B cell (primary cell): ENCODE measurements at regions not wholly inside any gene's neighbourhood (a gene's known extent, or its start where the extent isn't known, plus 50 kb on each side); places are given as distances from the start of the nearest gene placed in this dataset.

ENCODE experiments used
- ATAC-seq: fragments of 200-7000 bp; cut with Tn5 transposase; one replicate; pipeline ENCODE4 v1.10.0; 2021; ENCODE audit warnings: low read depth, mild to moderate bottlenecking, moderate number of reproducible peaks, moderate library complexity
- CTCF ChIA-PET: fragments of 350-600 bp; sonication (Branson Sonifier 250); formaldehyde crosslinking; loops from one replicate; lab custom pipeline; 2021; ENCODE audit warnings: antibody characterized with exemption, inconsistent platforms; lab: Charles Lee
- POLR2A ChIA-PET: fragments of 350-600 bp; sonication (Branson Sonifier 250); formaldehyde crosslinking; loops from one replicate; lab custom pipeline; 2021; ENCODE audit warnings: antibody characterized with exemption; lab: Charles Lee
- DNase-seq: peaks from one replicate; pipeline ENCODE4 v3.0.0; 2013
- H2AFZ ChIP-seq: 2 replicates; pipeline ENCODE4 v1.6.1; 2012; ENCODE audit warnings: mild to moderate bottlenecking, low read depth, low read length; ENCODE audit not compliant: insufficient read depth, poor library complexity, severe bottlenecking
- H3K27ac ChIP-seq, 2 donors: 1 replicate in 1 of 2; 2 replicates in 1 of 2; pipeline ENCODE4 v1.5.1; 2012 to 2013; ENCODE audit warnings: low read length in 2 of 2, mild to moderate bottlenecking in 2 of 2, moderate library complexity in 1 of 2
- H3K27me3 ChIP-seq, 4 experiments: fragments of 200-600 bp in 1 of 4; sonication (generic) in 1 of 4; replicated peaks in 1 of 4; 1 replicate in 2 of 4; 2 replicates in 2 of 4; pipeline versions ENCODE4 v1.6.1 to v1.7.0; 2013 to 2016; ENCODE audit warnings: low read length in 3 of 4, mild to moderate bottlenecking in 2 of 4, mixed read lengths in 1 of 4, moderate library complexity in 1 of 4; ENCODE audit not compliant: insufficient read depth in 4 of 4, control insufficient read depth in 3 of 4; ENCODE audit errors: control extremely low read depth in 1 of 4
- H3K36me3 ChIP-seq, 2 experiments: replicated peaks in 1 of 2; 1 replicate in 1 of 2; 2 replicates in 1 of 2; pipeline versions ENCODE4 v1.6.1 to v1.7.1; 2013; ENCODE audit warnings: low read length in 1 of 2; ENCODE audit not compliant: insufficient read depth in 2 of 2, control insufficient read depth in 1 of 2; ENCODE audit errors: control extremely low read depth in 1 of 2, extremely low read depth in 1 of 2
- H3K4me1 ChIP-seq, 2 donors: fragments of 200-600 bp in 1 of 2; sonication (generic) in 1 of 2; 1 replicate in 1 of 2; 2 replicates in 1 of 2; pipeline versions ENCODE4 v1.5.1 to v1.6.1; 2013 to 2017; ENCODE audit warnings: low read length in 2 of 2; ENCODE audit not compliant: control insufficient read depth in 2 of 2, insufficient read depth in 2 of 2
- H3K4me2 ChIP-seq: replicated peaks from 2 replicates; pipeline ENCODE3; 2012; ENCODE audit warnings: mild to moderate bottlenecking, low read depth, low read length; ENCODE audit not compliant: poor library complexity, severe bottlenecking
- H3K4me3 ChIP-seq, 5 experiments: fragments of 200-600 bp in 1 of 5; sonication (generic) in 1 of 5; 1 replicate in 3 of 5; 2 replicates in 2 of 5; pipeline versions ENCODE4 v1.5.1 to v1.7.0; 2011 to 2016; ENCODE audit warnings: low read length in 4 of 5, mild to moderate bottlenecking in 4 of 5, low read depth in 2 of 5, control low read depth in 1 of 5, moderate library complexity in 1 of 5; ENCODE audit not compliant: insufficient read depth in 1 of 5; ENCODE audit errors: control extremely low read depth in 1 of 5, extremely low read depth in 1 of 5
- H3K79me2 ChIP-seq: fragments of 200-600 bp; sonication (generic); one replicate; pipeline ENCODE4 v1.6.0; 2016; ENCODE audit warnings: low read length; ENCODE audit not compliant: control insufficient read depth, insufficient read depth
- H3K9ac ChIP-seq: fragments of 200-600 bp; sonication (generic); 2 replicates; pipeline ENCODE4 v1.6.1; 2017; ENCODE audit warnings: mild to moderate bottlenecking, low read length, moderate library complexity
- H3K9me3 ChIP-seq, 3 donors: one replicate each; pipeline versions ENCODE4 v1.6.1 to v1.7.1; 2013; ENCODE audit warnings: low read length in 2 of 3; ENCODE audit not compliant: control insufficient read depth in 2 of 3, insufficient read depth in 1 of 3; ENCODE audit errors: control extremely low read depth in 1 of 3
- H4K20me1 ChIP-seq: 2 replicates; pipeline ENCODE4 v1.6.0; 2012; ENCODE audit warnings: mild to moderate bottlenecking, low read length; ENCODE audit not compliant: insufficient read depth, control insufficient read depth, poor library complexity, severe bottlenecking
- H3K27ac Mint-ChIP-seq: one replicate; pipeline ENCODE4 v1.8.0; 2021; ENCODE audit warnings: mixed read lengths
- H3K27me3 Mint-ChIP-seq: one replicate; pipeline ENCODE4 v1.8.0; 2021; ENCODE audit warnings: mixed read lengths
- H3K4me1 Mint-ChIP-seq: one replicate; pipeline ENCODE4 v1.8.0; 2021; ENCODE audit warnings: mixed read lengths
- H3K4me3 Mint-ChIP-seq: one replicate; pipeline ENCODE4 v1.8.0; 2021; ENCODE audit warnings: mixed read lengths
- H3K9me3 Mint-ChIP-seq: one replicate; pipeline ENCODE4 v1.8.0; 2022; ENCODE audit warnings: mixed read lengths; ENCODE audit not compliant: insufficient read depth
- EZH2 ChIP-seq: IDR thresholded peaks from 2 replicates; pipeline ENCODE4 v1.6.1; 2012; ENCODE audit warnings: borderline replicate concordance, low read depth, mild to moderate bottlenecking, moderate library complexity, low read length; ENCODE audit not compliant: insufficient read depth, poor library complexity, severe bottlenecking
- WGBS: methylation state at CpG from one replicate; pipeline ENCODE4 v1.1.5; 2013; ENCODE audit warnings: missing lambda C conversion rate; ENCODE audit not compliant: insufficient coverage; 5-methylcytosine and 5-hydroxymethylcytosine counted together
- intact Hi-C: fragments of 100-400 bp; cut with micrococcal nuclease; formaldehyde crosslinking; loops from one replicate; pipeline ENCODE4 v1.10.0; 2022
- TF ChIP-seq, protein P1 (sequence below): fragments of 200-600 bp; IDR thresholded peaks from one replicate; pipeline ENCODE4 v1.8.0; 2022; ENCODE audit warnings: antibody characterized with exemption, mild to moderate bottlenecking

DNA sequence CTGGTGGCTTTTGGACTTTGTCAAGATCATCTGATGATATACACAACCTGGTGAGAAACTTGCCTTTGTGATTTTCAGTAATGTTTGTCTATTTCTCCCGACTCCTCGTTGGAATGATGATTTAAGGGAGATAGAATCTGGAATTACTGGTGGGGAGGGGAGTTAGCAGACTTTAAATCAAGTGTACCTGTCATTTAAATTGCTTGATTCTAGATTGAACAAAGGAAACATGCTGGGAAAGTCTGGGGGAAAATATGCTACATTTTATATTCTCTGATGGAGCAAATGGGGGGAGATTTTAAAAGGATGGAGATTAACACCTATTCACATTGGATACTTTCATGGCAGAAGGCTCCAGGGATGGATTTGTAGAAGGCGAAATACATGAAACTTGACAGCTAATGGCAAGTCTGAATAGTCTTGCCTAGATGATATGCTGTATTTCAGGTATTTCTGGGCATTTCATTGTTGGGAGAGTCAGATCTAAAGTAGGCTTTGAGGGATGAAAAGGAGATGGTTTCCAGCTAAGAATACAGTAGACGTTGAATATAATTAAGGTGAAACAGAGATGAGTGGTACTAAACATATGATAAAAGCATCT is 189.1 kb upstream of the PDZRN3 start:
- 83% methylated on average over 1 of the region's 4 CpGs for WGBS
- Mint-ChIP-seq H3K4me3 (no peak overlapping the region), H3K9me3 (peaks cover 5% of the 10 kb centered on the region), H3K27me3 (no peaks in the 10 kb centered on the region), H3K27ac (no peak overlapping the region), H3K4me1 (no peaks in the 10 kb centered on the region)
- no peaks in the 10 kb centered on the region for H3K4me1 ChIP-seq
- no peaks in the 10 kb centered on the region for H3K9me3 ChIP-seq
- no peak for ATAC-seq
- ChIA-PET CTCF (no interaction called here), POLR2A (no interaction called here)
- H2AFZ ChIP-seq: no peak overlapping the region
- no peak overlapping the region for H3K9ac ChIP-seq
- no peaks in the 10 kb centered on the region for H3K36me3 ChIP-seq
- H3K4me2 ChIP-seq: no peak overlapping the region
- DNase-seq: no peak
- H3K27ac ChIP-seq: no peak overlapping the region
- TF ChIP-seq, protein P1, sequence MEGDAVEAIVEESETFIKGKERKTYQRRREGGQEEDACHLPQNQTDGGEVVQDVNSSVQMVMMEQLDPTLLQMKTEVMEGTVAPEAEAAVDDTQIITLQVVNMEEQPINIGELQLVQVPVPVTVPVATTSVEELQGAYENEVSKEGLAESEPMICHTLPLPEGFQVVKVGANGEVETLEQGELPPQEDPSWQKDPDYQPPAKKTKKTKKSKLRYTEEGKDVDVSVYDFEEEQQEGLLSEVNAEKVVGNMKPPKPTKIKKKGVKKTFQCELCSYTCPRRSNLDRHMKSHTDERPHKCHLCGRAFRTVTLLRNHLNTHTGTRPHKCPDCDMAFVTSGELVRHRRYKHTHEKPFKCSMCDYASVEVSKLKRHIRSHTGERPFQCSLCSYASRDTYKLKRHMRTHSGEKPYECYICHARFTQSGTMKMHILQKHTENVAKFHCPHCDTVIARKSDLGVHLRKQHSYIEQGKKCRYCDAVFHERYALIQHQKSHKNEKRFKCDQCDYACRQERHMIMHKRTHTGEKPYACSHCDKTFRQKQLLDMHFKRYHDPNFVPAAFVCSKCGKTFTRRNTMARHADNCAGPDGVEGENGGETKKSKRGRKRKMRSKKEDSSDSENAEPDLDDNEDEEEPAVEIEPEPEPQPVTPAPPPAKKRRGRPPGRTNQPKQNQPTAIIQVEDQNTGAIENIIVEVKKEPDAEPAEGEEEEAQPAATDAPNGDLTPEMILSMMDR: no peak
- TF ChIP-seq EZH2: no peak
- intact Hi-C loops: no loop called here
- no peak overlapping the region for H3K4me3 ChIP-seq
- no peaks in the 10 kb centered on the region for H3K27me3 ChIP-seq
- H3K79me2 ChIP-seq: no peaks in the 10 kb centered on the region
- H4K20me1 ChIP-seq: no peaks in the 10 kb centered on the region

DNA sequence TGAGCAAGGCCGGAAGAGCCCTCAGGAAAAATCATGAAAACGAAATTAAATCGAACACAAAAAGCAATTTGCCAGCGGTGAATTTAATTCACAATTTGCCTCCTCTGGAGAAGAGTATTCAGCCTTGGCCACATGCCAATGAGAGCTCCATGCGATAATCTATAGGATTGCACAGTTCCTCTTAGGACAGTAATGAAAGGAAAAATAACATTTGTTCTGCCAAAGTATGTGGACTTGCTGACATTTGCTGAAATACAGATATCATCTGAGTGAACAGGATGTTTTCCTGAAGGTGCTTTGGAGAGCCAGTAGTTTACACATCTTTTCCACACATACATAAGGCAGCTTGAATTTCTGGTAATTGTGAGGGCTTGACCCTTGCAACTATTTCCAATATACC is 188.6 kb upstream of the PDZRN3 start:
- Histone ChIP-seq H3K9ac (no peak overlapping the region), H3K27me3 (no peaks in the 10 kb centered on the region), H4K20me1 (no peaks in the 10 kb centered on the region), H3K27ac (no peak overlapping the region), H3K79me2 (no peaks in the 10 kb centered on the region), H3K4me1 (no peaks in the 10 kb centered on the region), H3K9me3 (no peaks in the 10 kb centered on the region), H3K4me2 (no peak overlapping the region), H2AFZ (no peak overlapping the region), H3K4me3 (no peak overlapping the region), H3K36me3 (no peaks in the 10 kb centered on the region)
- TF ChIP-seq, protein P1: no peak
- TF ChIP-seq EZH2: no peak
- H3K4me1 Mint-ChIP-seq: no peaks in the 10 kb centered on the region
- CTCF ChIA-PET: no interaction called here
- WGBS: 76% methylated on average over 4 of the region's 5 CpGs
- POLR2A ChIA-PET: no interaction called here
- intact Hi-C loops: no loop called here
- DNase-seq: no peak
- H3K4me3 Mint-ChIP-seq: no peak overlapping the region
- no peaks in the 10 kb centered on the region for H3K27me3 Mint-ChIP-seq
- H3K9me3 Mint-ChIP-seq: peaks cover 5% of the 10 kb centered on the region
- no peak overlapping the region for H3K27ac Mint-ChIP-seq
- no peak for ATAC-seq
